ENCODE measurements at regions not wholly inside any gene's neighbourhood (a gene's known extent, or its start where the extent isn't known, plus 50 kb on each side); places are given as distances from the start of the nearest gene placed in this dataset.

DNA sequence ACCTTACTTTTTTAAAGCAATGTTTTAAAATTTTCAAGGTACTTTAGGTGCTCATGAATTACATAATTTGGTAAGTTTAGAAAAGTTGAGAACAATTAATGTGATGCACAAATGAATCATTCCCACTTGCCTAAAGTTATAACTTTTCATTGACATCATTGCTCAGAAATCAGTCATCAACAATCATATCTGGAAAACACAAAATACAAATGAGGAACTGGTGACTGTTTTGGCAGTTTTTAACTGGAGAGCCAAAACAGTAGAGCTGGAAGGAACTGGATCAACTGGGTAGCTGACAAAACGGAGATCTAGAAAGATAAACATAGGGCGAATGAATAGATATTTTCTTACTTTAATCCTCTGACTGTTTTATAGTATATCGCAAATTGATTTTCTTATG is 767.1 kb downstream of the IGSF11 start:
- TF ChIP-seq, protein P1, sequence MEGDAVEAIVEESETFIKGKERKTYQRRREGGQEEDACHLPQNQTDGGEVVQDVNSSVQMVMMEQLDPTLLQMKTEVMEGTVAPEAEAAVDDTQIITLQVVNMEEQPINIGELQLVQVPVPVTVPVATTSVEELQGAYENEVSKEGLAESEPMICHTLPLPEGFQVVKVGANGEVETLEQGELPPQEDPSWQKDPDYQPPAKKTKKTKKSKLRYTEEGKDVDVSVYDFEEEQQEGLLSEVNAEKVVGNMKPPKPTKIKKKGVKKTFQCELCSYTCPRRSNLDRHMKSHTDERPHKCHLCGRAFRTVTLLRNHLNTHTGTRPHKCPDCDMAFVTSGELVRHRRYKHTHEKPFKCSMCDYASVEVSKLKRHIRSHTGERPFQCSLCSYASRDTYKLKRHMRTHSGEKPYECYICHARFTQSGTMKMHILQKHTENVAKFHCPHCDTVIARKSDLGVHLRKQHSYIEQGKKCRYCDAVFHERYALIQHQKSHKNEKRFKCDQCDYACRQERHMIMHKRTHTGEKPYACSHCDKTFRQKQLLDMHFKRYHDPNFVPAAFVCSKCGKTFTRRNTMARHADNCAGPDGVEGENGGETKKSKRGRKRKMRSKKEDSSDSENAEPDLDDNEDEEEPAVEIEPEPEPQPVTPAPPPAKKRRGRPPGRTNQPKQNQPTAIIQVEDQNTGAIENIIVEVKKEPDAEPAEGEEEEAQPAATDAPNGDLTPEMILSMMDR (IDR thresholded peaks at IDR 0.05; ENCODE audit: borderline replicate concordance) = no peak
- no peak overlapping the region for H3K27ac ChIP-seq (replicated peaks)
- H3K4me1 ChIP-seq = no peaks in the 10 kb centered on the region
- intact Hi-C loops (cut with micrococcal nuclease) = no loop called here
- H3K4me3 ChIP-seq = no peak overlapping the region
- DNase-seq = no peak
- H3K27me3 ChIP-seq (ENCODE audit: low read depth) = no peaks in the 10 kb centered on the region
- H3K9me3 ChIP-seq (replicated peaks) = peaks cover 43% of the 10 kb centered on the region
- H3K36me3 ChIP-seq = no peaks in the 10 kb centered on the region

DNA sequence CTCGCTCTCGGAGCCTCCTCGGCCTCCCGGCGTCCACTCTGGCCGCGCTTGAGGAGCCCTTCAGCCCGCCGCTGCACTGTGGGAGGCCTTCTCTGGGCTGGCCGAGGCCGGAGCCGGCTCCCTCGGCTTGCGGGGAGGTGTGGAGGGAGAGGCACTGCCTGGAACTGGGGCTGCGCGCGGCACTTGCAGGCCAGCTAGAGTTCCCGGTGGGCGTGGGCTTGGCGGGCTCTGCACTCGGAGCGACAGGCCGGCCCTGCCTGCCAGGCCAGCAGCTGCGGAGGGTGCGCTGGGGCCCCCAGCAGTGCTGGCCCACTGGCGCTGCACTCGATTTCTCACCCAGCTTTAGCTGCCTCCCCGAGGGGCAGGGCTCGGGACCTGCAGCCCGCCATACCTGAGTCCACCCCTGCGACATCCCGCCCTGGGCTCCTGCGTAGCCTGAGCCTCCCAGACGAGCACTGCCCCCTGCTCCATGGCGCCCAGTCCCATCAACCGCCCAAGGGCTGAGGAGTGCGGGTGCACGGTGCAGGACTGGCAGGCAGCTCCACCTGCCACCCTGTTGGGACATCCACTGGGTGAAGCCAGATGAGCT is 765.0 kb downstream of the IGSF11 start:
- TF ChIP-seq, protein P1 (IDR thresholded peaks at IDR 0.05; ENCODE audit: borderline replicate concordance) = no peak
- intact Hi-C loops (cut with micrococcal nuclease) = no loop called here
- no peak for DNase-seq

DNA sequence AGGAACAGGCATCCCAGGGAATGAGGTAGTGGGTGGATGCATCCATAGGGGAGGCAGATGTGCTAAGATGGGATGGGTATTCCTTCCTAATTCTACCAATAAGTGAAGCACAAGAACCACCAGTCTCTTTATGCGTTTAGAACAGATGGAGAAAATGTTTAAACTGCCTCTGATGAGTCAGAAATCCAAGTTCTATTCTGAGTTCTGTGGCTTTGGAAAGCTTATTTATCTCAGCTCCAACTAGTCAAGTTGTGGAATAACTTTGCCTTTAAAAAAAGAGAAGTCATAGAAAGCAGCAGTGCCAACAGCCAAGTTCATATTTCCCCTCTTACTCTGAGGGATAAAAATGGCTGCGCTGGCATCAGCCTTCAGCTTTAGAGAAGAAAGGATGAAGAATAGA is 761.7 kb downstream of the IGSF11 start:
- Histone ChIP-seq H3K9me3 (replicated peaks) (peaks cover 14% of the 10 kb centered on the region), H3K27ac (replicated peaks) (no peak overlapping the region), H3K27me3 (ENCODE audit: low read depth) (no peaks in the 10 kb centered on the region), H3K36me3 (no peaks in the 10 kb centered on the region), H3K4me1 (no peaks in the 10 kb centered on the region), H3K4me3 (no peak overlapping the region)
- no peak for DNase-seq
- TF ChIP-seq, protein P1 (IDR thresholded peaks at IDR 0.05; ENCODE audit: borderline replicate concordance) = no peak
- intact Hi-C loops (cut with micrococcal nuclease) = no loop called here

More for the DNA sequence above, 765.0 kb downstream of the IGSF11 start:
- Histone ChIP-seq H3K4me1 (no peaks in the 10 kb centered on the region), H3K27me3 (ENCODE audit: low read depth) (no peaks in the 10 kb centered on the region), H3K9me3 (replicated peaks) (peaks cover 31% of the 10 kb centered on the region), H3K27ac (replicated peaks) (no peak overlapping the region), H3K36me3 (no peaks in the 10 kb centered on the region), H3K4me3 (no peak overlapping the region)

DNA sequence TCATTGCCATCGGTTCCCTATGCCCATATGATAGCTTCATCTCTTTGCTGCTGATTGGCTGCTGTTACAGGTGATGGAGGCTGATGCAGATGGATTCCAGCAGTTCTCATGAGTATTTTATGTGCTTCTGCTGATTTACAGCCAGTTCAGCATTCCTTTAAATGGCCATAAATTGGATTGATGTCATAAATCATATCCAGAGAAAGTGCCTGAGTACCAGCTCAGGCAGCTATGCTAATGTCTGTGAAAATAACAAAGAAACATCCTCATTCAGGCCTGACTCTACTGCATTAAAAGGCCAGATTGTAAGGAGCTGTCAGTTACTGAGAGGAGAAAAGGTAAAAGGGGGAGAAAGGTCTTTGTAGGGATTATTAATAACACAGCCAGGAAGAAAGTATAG is 756.8 kb downstream of the IGSF11 start:
- no peaks in the 10 kb centered on the region for H3K27me3 ChIP-seq (ENCODE audit: low read depth)
- H3K4me3 ChIP-seq = no peak overlapping the region
- TF ChIP-seq, protein P1 (IDR thresholded peaks at IDR 0.05; ENCODE audit: borderline replicate concordance) = no peak
- H3K9me3 ChIP-seq (replicated peaks) = peaks cover 8% of the 10 kb centered on the region
- no peak overlapping the region for H3K27ac ChIP-seq (replicated peaks)
- DNase-seq = no peak
- intact Hi-C loops (cut with micrococcal nuclease) = no loop called here
- no peaks in the 10 kb centered on the region for H3K36me3 ChIP-seq
- no peaks in the 10 kb centered on the region for H3K4me1 ChIP-seq

DNA sequence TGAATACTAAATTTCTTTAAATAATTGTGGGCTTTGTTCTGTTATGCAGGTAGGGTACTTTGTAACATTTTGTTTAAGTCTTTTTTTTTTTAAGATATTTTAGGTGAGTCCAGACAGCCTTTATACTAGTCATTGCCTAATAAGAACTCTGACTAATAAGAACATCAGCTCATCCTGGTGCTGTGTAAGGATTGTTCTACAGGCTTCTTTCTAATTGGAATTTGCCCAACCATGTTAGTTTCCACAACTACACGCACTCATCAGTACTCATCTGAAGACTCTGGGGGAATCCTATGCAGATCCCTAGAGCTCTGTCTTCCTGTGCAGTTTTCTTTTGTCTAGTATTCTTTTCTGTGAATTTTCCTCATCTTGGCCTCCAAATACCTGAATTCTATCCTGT is 741.8 kb downstream of the IGSF11 start:
- H3K4me3 ChIP-seq = no peak overlapping the region
- no peaks in the 10 kb centered on the region for H3K27me3 ChIP-seq (ENCODE audit: low read depth)
- H3K27ac ChIP-seq (replicated peaks) = no peak overlapping the region
- H3K36me3 ChIP-seq = no peaks in the 10 kb centered on the region
- no peak for DNase-seq
- intact Hi-C loops (cut with micrococcal nuclease) = no loop called here
- H3K9me3 ChIP-seq (replicated peaks) = no peaks in the 10 kb centered on the region
- H3K4me1 ChIP-seq = no peaks in the 10 kb centered on the region
- TF ChIP-seq, protein P1 (IDR thresholded peaks at IDR 0.05; ENCODE audit: borderline replicate concordance) = no peak
